ENCODE measurements at regions not wholly inside any gene's neighbourhood (a gene's known extent, or its start where the extent isn't known, plus 50 kb on each side); places are given as distances from the start of the nearest gene placed in this dataset.

DNA sequence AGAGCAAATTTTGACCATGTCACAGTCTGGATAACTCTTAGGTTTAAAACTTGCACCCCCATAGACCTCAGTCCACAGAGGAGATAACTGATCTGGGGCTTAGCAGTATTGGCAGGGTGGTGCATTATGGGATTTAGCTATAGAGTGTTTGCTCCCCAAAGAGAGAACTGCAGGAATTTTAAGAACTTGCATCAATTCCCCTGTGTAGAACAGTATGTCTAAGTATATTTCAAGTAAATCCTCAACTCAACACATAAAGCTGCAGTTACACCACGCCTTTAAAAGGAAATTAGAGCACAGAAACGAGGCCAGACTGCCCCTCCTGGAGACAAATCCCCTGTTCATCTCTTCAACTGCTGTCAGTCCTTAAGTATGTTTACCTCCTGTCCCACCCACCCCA lies 144.9 kb downstream of the TRMT11 start (continued):
- no peak for TF ChIP-seq MEIS2 (IDR thresholded peaks at IDR 0.05; ENCODE audit: partially characterized antibody)
- TF ChIP-seq FOXA1 (IDR thresholded peaks at IDR 0.05; ENCODE audit: borderline replicate concordance): no peak
- TF ChIP-seq WHSC1 (IDR thresholded peaks at IDR 0.05; ENCODE audit: low read length): no peak
- TF ChIP-seq, protein P1, sequence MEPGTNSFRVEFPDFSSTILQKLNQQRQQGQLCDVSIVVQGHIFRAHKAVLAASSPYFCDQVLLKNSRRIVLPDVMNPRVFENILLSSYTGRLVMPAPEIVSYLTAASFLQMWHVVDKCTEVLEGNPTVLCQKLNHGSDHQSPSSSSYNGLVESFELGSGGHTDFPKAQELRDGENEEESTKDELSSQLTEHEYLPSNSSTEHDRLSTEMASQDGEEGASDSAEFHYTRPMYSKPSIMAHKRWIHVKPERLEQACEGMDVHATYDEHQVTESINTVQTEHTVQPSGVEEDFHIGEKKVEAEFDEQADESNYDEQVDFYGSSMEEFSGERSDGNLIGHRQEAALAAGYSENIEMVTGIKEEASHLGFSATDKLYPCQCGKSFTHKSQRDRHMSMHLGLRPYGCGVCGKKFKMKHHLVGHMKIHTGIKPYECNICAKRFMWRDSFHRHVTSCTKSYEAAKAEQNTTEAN (CRISPR knock-in tag; IDR thresholded peaks at IDR 0.05): no peak
- no peak for TF ChIP-seq ZNF75A (CRISPR knock-in tag; IDR thresholded peaks at IDR 0.05)

- ATAC-seq: no peak
Measured at GRCh38 chr6:126133984-126134383, 147.6 kb downstream of the TRMT11 start.

More at GRCh38 chr6:126133984-126134383, 147.6 kb downstream of the TRMT11 start:
- Histone ChIP-seq H3K27ac (ENCODE audit: extremely low read depth, low read depth, low read length) (no peak overlapping the region), H4K20me1 (replicated peaks; ENCODE audit: control insufficient read depth, insufficient read depth, low read length) (no peaks in the 10 kb centered on the region), H3K9ac (ENCODE audit: insufficient read depth in 1 of 2, low read depth in 2 of 2, low read length in 2 of 2) (no peak overlapping the region), H3K36me3 (ENCODE audit: control insufficient read depth, insufficient read depth, low read length) (peaks cover 8% of the 10 kb centered on the region; the same call in 2 of the 3 replicates), H2AFZ (ENCODE audit: low read depth, low read length) (no peak overlapping the region), H3K79me2 (ENCODE audit: control insufficient read depth, insufficient read depth, low read length) (no peaks in the 10 kb centered on the region), H3K4me3 (no peak overlapping the region), H3K9me1 (ENCODE audit: control insufficient read depth, insufficient read depth, low read length) (no peaks in the 10 kb centered on the region), H3K9me3 (replicated peaks; ENCODE audit: control insufficient read depth, insufficient read depth, low read depth, low read length) (peaks cover 2% of the 10 kb centered on the region; the same call in 1 of the 2 replicates), H3K27me3 (ENCODE audit: control insufficient read depth in 2 of 2, insufficient read depth in 2 of 2, low read length in 2 of 2) (no peaks in the 10 kb centered on the region), H3K4me1 (replicated peaks in 1 of 2; ENCODE audit: control insufficient read depth in 2 of 2, insufficient read depth in 2 of 2, low read length in 2 of 2) (peaks cover 0 to 2% of the 10 kb centered on the region in 2 experiments; a peak in 1 of 5 replicates), H3K4me2 (ENCODE audit: insufficient read depth, low read length) (no peak overlapping the region)
- ChIA-PET CTCF (ENCODE audit: low intra/inter-chr PET ratio) (no interaction called here), POLR2A (no interaction called here)
- FAIRE-seq: no peak
- in situ Hi-C loops (cut with MboI) (no loop called here), intact Hi-C loops (cut with micrococcal nuclease) (no loop called here)
- no peak for DNase-seq (ENCODE audit: extremely low read depth in 1 of 4, low spot score in 3 of 4)
- TF ChIP-seq, protein P2, sequence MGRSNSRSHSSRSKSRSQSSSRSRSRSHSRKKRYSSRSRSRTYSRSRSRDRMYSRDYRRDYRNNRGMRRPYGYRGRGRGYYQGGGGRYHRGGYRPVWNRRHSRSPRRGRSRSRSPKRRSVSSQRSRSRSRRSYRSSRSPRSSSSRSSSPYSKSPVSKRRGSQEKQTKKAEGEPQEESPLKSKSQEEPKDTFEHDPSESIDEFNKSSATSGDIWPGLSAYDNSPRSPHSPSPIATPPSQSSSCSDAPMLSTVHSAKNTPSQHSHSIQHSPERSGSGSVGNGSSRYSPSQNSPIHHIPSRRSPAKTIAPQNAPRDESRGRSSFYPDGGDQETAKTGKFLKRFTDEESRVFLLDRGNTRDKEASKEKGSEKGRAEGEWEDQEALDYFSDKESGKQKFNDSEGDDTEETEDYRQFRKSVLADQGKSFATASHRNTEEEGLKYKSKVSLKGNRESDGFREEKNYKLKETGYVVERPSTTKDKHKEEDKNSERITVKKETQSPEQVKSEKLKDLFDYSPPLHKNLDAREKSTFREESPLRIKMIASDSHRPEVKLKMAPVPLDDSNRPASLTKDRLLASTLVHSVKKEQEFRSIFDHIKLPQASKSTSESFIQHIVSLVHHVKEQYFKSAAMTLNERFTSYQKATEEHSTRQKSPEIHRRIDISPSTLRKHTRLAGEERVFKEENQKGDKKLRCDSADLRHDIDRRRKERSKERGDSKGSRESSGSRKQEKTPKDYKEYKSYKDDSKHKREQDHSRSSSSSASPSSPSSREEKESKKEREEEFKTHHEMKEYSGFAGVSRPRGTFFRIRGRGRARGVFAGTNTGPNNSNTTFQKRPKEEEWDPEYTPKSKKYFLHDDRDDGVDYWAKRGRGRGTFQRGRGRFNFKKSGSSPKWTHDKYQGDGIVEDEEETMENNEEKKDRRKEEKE (IDR thresholded peaks at IDR 0.05; ENCODE audit: borderline replicate concordance in 1 of 2, control insufficient read depth in 1 of 2, low read depth in 2 of 2, low read length in 1 of 2): no peak
- TF ChIP-seq, protein P3, sequence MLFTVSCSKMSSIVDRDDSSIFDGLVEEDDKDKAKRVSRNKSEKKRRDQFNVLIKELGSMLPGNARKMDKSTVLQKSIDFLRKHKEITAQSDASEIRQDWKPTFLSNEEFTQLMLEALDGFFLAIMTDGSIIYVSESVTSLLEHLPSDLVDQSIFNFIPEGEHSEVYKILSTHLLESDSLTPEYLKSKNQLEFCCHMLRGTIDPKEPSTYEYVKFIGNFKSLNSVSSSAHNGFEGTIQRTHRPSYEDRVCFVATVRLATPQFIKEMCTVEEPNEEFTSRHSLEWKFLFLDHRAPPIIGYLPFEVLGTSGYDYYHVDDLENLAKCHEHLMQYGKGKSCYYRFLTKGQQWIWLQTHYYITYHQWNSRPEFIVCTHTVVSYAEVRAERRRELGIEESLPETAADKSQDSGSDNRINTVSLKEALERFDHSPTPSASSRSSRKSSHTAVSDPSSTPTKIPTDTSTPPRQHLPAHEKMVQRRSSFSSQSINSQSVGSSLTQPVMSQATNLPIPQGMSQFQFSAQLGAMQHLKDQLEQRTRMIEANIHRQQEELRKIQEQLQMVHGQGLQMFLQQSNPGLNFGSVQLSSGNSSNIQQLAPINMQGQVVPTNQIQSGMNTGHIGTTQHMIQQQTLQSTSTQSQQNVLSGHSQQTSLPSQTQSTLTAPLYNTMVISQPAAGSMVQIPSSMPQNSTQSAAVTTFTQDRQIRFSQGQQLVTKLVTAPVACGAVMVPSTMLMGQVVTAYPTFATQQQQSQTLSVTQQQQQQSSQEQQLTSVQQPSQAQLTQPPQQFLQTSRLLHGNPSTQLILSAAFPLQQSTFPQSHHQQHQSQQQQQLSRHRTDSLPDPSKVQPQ (CRISPR knock-in tag; IDR thresholded peaks at IDR 0.05; ENCODE audit: borderline replicate concordance): no peak
- TF ChIP-seq KLF6 (CRISPR knock-in tag; IDR thresholded peaks at IDR 0.05; ENCODE audit: borderline replicate concordance) (no peak), SMARCE1 (IDR thresholded peaks at IDR 0.05) (no peak), MTA2 (IDR thresholded peaks at IDR 0.05; ENCODE audit: low read depth) (no peak), ZNF507 (tag; conservative IDR thresholded peaks at IDR 0.05) (peak; percentile 90)
- BruUV-seq (replicated peaks): no TSS peak
